PC-3 (cell line): ENCODE measurements at regions not wholly inside any gene's neighbourhood (a gene's known extent, or its start where the extent isn't known, plus 50 kb on each side); places are given as distances from the start of the nearest gene placed in this dataset.

Source experiments
- CTCF ChIP-seq: fragments of 300-600 bp; sonication (generic); conservative IDR thresholded peaks from 2 replicates; pipeline ENCODE4 v1.5.1; 2017; ENCODE audit warnings: antibody characterized with exemption, low read depth, mild to moderate bottlenecking, low read length
- EZH2phosphoT487 ChIP-seq: fragments of 300-600 bp; sonication (generic); IDR thresholded peaks from 2 replicates; pipeline ENCODE4 v1.6.1; 2018; ENCODE audit warnings: mild to moderate bottlenecking, antibody characterized with exemption, low read length, borderline replicate concordance

GRCh38 chr3:124636101-124636862 is 94.0 kb upstream of the UMPS start:
- TF ChIP-seq CTCF (no peak), EZH2phosphoT487 (no peak)
